Osteoblast (primary cell): ENCODE measurements at regions not wholly inside any gene's neighbourhood (a gene's known extent, or its start where the extent isn't known, plus 50 kb on each side); places are given as distances from the start of the nearest gene placed in this dataset.

Experiments
- DNase-seq: peaks from one replicate; pipeline ENCODE4 v3.0.0; 2011; ENCODE audit warnings: low spot score, mixed read lengths; ENCODE audit not compliant: insufficient read length; ENCODE audit errors: missing footprints
- H2AFZ ChIP-seq: 2 replicates; pipeline ENCODE4 v1.6.0; 2011; ENCODE audit warnings: mild to moderate bottlenecking, low read length
- H3K27ac ChIP-seq: 2 replicates; pipeline ENCODE4 v1.5.1; 2011; ENCODE audit warnings: mild to moderate bottlenecking, low read depth, low read length, moderate library complexity
- H3K27me3 ChIP-seq: 2 replicates; pipeline ENCODE4 v1.6.0; 2012; ENCODE audit warnings: mild to moderate bottlenecking, control low read depth, inconsistent platforms, low read length, moderate library complexity; ENCODE audit not compliant: insufficient read depth
- H3K36me3 ChIP-seq: 2 replicates; pipeline ENCODE4 v1.5.1; 2011; ENCODE audit warnings: mild to moderate bottlenecking, low read length, control low read depth, moderate library complexity; ENCODE audit not compliant: insufficient read depth
- H3K4me1 ChIP-seq: 2 replicates; pipeline ENCODE4 v1.5.1; 2011; ENCODE audit warnings: mild to moderate bottlenecking, low read length, control low read depth, moderate library complexity; ENCODE audit not compliant: insufficient read depth
- H3K4me2 ChIP-seq: 2 replicates; pipeline ENCODE4 v1.6.0; 2011; ENCODE audit warnings: mild to moderate bottlenecking, low read length; ENCODE audit not compliant: insufficient read depth
- H3K4me3 ChIP-seq: fragments of 200-600 bp; sonication (generic); 3 replicates; pipeline ENCODE4 v1.5.1; 2012; ENCODE audit warnings: mild to moderate bottlenecking, low read length, inconsistent platforms; ENCODE audit not compliant: insufficient read depth
- H3K79me2 ChIP-seq: 2 replicates; pipeline ENCODE4 v1.6.0; 2012; ENCODE audit warnings: mild to moderate bottlenecking, low read length, control low read depth, inconsistent platforms; ENCODE audit not compliant: insufficient read depth
- H3K9me3 ChIP-seq: 2 replicates; pipeline ENCODE4 v1.5.1; 2011; ENCODE audit warnings: low read depth, low read length, control low read depth
- H4K20me1 ChIP-seq: 2 replicates; pipeline ENCODE4 v1.6.0; 2012; ENCODE audit warnings: mild to moderate bottlenecking, low read length, control low read depth; ENCODE audit not compliant: insufficient read depth
- CTCF ChIP-seq: IDR thresholded peaks from 2 replicates; pipeline ENCODE4 v1.5.1; 2011; ENCODE audit warnings: mild to moderate bottlenecking, low read depth, low read length, moderate library complexity; ENCODE audit errors: extremely low read depth

GRCh38 chr3:76933245-76933644, 106.7 kb upstream of the ROBO2 start:
- Histone ChIP-seq H3K4me3 (no peak overlapping the region), H4K20me1 (no peaks in the 10 kb centered on the region), H3K9me3 (no peaks in the 10 kb centered on the region), H3K36me3 (no peaks in the 10 kb centered on the region), H3K79me2 (no peaks in the 10 kb centered on the region), H3K4me2 (no peak overlapping the region), H3K4me1 (no peaks in the 10 kb centered on the region), H3K27me3 (no peaks in the 10 kb centered on the region), H3K27ac (no peak overlapping the region), H2AFZ (no peak overlapping the region)
- DNase-seq, result no peak
- no peak for TF ChIP-seq CTCF

GRCh38 chr3:76938962-76939361, 100.9 kb upstream of the ROBO2 start:
- no peaks in the 10 kb centered on the region for H3K27me3 ChIP-seq
- H3K4me1 ChIP-seq, result no peaks in the 10 kb centered on the region
- no peaks in the 10 kb centered on the region for H3K9me3 ChIP-seq
- no peak overlapping the region for H3K27ac ChIP-seq
- no peaks in the 10 kb centered on the region for H3K36me3 ChIP-seq
- no peaks in the 10 kb centered on the region for H4K20me1 ChIP-seq
- TF ChIP-seq CTCF, result no peak
- H3K4me3 ChIP-seq, result no peak overlapping the region
- no peaks in the 10 kb centered on the region for H3K79me2 ChIP-seq
- no peak overlapping the region for H2AFZ ChIP-seq
- no peak overlapping the region for H3K4me2 ChIP-seq
- DNase-seq, result peak; percentile 23

- H4K20me1 ChIP-seq, result no peaks in the 10 kb centered on the region
- no peaks in the 10 kb centered on the region for H3K79me2 ChIP-seq
Measured at GRCh38 chr3:76940181-76940770, 99.6 kb upstream of the ROBO2 start.

GRCh38 chr3:76941376-76941775, 98.5 kb upstream of the ROBO2 start:
- Histone ChIP-seq H3K27ac (no peak overlapping the region), H3K4me2 (no peak overlapping the region), H3K36me3 (no peaks in the 10 kb centered on the region), H3K4me1 (no peaks in the 10 kb centered on the region), H3K27me3 (no peaks in the 10 kb centered on the region), H3K79me2 (no peaks in the 10 kb centered on the region), H4K20me1 (no peaks in the 10 kb centered on the region), H2AFZ (no peak overlapping the region), H3K9me3 (no peaks in the 10 kb centered on the region), H3K4me3 (no peak overlapping the region)
- TF ChIP-seq CTCF, result no peak
- no peak for DNase-seq

More at GRCh38 chr3:76940181-76940770, 99.6 kb upstream of the ROBO2 start:
- H3K4me2 ChIP-seq, result no peak overlapping the region
- H3K27ac ChIP-seq, result no peak overlapping the region
- TF ChIP-seq CTCF, result no peak
- no peak for DNase-seq
- H3K36me3 ChIP-seq, result no peaks in the 10 kb centered on the region
- H3K4me1 ChIP-seq, result no peaks in the 10 kb centered on the region
- H3K27me3 ChIP-seq, result no peaks in the 10 kb centered on the region
- H3K4me3 ChIP-seq, result no peak overlapping the region
- H2AFZ ChIP-seq, result no peak overlapping the region
- no peaks in the 10 kb centered on the region for H3K9me3 ChIP-seq
